ENCODE measurements at regions not wholly inside any gene's neighbourhood (a gene's known extent, or its start where the extent isn't known, plus 50 kb on each side); places are given as distances from the start of the nearest gene placed in this dataset.
"Not testable (repeated sequence)": the region's sequence is repeated elsewhere in the genome, so short reads cannot be mapped to it uniquely, and the experiment has no call there.

DNA sequence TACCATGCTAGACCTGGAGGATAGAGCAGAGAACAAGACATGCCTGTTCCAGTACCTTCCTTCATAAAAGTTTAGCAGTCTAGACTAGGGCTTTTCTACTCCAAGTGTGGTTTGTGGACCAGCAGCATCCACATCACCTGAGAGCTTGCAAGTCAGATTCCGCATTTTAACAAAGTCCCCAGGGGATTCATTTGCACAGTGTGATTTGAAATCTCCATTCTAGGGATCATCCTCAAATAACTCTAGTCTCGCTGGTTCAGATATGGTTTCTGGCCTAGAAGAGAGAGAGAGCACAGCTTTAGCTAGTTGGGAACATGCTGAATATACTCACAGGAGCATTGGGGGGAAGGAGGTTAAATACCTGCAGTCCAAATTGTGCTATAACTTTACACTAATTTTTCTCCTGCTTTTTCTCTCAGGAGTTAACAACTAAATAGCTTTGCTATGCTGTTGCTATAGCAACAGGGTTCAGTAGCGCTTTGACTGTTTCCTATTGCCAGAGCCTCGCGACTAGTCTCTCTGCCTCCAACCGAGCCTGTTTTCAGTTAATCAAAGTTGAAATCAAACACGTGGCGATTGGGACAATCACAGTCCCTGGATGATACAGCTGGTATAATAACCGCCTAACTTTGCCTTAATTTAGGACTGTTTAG, 64.0 kb upstream of the RASGRF1 start:
- no peak for DNase-seq

- DNase-seq = not testable (repeated sequence)
Observed at GRCh38 chr15:79144290-79144689, 53.7 kb upstream of the RASGRF1 start.

DNA sequence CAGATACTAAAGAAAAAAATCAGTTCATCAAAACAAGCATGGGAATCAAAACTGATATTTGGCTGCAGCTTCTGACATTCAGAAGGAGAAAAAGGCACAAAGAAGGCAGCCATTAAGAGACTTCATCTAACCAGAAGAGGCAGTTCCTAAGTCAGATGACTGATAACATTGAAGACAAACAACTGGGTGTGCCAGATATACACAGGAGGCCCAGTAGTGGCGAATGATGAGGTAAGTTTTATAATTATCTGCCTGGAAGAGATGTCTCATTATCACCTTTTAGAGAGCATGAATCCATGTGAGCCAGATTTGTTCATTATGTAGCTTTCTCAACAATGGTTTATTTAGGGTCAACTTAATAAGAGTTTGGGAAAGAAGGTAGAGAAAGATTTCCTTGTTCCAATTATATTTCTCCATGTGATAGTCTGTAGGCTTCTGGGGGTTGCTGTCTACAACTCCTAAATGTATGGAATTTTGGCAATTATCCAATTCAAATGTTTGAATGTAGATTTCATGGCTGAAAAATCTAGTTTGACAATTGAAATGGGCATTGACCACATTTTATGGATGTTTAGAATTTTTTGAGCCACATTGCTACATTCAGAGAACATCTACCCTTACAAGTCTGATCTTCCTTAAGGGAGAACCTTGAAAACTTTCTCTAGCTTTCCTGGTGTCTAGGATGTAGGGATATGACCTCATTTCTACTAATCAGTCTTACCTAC, 50.4 kb upstream of the RASGRF1 start:
- DNase-seq = no peak
